IPS DF 4.7 (cell line): ENCODE measurements at regions not wholly inside any gene's neighbourhood (a gene's known extent, or its start where the extent isn't known, plus 50 kb on each side); places are given as distances from the start of the nearest gene placed in this dataset.
A peak's percentile ranks its signal among the peaks of the same experiment; 100 is the strongest.

Experiments
- DNase-seq: peaks from one replicate; pipeline ENCODE4 v3.0.0-alpha.2; 2013; ENCODE audit warnings: low spot score; ENCODE audit errors: extremely low read depth

DNA sequence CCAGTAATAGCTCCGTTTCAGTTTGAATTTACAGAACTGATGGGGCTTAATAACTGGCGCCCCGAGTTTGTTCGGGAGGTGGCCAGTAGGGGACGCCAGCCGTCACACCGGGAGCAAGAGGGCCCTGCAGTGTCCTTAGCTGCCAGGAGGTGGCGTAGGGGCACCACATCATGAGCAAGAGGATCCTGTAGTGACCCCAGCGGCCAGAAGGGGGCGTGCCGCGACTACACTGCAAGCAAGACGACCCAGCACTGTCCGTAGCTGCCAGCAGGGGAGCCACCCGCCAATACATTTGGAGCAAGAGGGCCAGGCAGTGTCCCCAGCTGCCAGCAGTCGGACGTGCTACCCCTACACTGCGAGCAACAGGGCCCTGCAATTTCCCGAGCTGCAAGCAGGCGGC is 663.7 kb upstream of the B3GAT1 start:
- peak; percentile 44 for DNase-seq

DNA sequence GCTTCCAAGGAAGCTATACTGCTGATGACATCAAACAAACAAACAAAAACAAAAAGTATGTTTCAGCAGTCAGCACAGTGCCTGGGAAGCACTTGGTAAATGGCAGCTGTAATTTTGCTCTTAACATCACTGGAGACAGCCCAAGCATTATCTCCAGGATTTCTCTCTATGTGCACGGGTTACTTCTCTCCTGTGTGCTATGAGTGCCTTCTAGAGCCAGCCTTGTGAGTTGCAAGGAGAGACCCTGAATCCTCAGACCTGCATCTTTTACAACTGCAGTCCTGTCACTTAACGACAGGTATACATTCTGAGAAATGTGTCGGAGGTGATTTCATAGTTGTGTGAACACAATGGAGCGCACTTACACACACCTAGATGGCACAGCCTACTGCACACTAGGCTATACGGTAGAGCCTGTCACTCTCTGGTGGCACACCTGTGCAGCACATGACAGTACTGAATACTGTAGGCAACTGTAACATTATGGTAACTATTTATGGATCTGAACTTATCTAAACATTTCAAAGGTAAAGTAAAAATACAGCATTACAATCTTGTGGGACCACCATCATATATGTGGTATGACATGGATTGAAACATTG is 662.5 kb upstream of the B3GAT1 start:
- DNase-seq, result no peak

DNA sequence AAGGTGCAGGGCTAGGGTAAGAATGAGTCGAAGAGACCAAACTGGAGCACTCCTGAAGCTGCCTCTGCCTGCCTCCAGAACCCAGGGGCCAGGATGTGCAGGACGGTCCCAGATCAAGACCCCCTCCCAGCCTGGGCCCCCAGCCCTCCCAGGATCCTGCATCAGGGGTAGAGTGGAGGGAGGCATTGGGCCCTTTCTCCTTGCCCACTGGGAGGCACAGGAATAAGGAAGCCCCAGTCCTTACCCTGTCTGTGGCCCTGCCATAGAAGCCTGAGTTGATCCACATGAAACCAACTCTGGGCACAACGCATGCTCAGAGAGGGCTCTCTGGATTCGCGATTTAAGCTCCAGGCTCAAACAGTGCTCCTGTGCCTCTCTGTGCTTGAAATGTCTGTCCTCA is 661.8 kb upstream of the B3GAT1 start:
- DNase-seq, result no peak

DNA sequence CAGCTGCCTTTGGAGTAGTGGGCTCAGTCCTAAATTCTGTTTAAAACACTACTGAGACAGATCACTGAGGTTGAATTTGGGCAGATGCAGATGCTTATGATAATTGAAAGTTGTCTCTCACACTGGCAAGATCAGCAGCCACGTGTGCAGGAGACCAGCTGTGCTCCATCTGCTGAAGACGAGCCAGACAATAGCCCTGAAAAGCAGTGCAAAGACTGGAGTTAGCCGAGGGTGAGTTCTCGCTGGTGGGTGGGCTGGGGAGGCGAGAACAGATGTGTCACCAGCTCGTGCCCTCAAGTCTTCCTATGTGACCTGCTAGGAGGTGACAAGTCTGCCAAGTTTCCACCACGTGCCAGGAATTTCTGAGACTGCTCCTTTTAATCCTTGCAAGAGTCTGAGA is 661.3 kb upstream of the B3GAT1 start:
- DNase-seq, result no peak

DNA sequence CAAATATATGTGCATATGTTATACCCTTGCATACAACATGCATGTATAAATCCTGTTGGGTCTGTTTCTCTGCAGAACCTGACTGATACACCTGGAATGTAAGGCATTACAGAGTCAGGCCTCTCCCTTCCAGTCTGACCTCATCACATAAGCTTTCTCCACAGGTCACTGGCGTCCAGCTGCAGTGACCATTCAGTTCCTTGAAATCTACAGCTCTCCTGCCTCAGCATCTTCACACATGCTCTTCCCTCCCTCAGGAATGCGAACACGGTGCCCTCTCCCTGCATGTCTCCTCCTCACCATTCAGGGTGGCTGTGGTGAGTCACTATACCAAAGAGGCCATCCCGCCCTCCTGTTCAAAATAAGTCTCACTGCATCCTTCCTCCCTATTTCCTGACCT is 657.8 kb upstream of the B3GAT1 start:
- no peak for DNase-seq

DNA sequence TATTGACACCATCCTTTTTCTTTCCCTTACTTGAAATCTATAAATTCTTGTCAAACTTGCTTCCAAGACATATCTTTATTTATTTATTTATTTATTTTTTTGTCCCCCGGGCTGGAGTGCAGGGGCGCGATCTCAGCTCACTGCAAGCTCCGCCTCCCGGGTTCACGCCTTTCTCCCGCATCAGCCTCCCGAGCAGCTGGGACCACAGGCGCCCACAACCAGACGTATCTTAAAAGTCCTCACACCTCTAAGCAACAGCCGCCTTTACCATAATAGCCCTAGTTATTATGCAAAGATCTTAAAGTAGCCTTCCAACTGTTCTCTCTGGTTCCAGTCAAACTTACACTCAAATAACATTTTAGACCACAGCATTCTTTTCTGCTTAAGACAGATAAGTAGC is 657.0 kb upstream of the B3GAT1 start:
- DNase-seq, result no peak

DNA sequence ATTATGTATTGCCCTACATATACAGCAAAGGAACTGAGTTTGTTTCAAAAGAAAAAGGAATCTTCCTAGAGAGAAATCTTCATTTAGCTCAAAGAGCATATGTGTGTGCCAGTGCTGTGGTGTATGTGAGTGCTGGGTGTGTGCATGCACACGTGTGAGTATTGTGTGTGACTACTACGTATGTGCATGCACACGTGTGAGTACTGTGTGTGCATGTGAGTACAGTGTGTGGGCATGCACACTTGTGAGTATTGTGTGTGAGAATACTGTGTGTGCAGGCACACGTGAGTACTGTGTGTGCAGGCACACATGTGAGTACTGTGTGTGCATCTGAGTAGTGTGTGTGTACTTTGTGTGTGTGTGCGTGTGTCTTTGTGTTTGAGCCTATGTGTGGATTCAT is 651.0 kb upstream of the B3GAT1 start:
- DNase-seq, result no peak

DNA sequence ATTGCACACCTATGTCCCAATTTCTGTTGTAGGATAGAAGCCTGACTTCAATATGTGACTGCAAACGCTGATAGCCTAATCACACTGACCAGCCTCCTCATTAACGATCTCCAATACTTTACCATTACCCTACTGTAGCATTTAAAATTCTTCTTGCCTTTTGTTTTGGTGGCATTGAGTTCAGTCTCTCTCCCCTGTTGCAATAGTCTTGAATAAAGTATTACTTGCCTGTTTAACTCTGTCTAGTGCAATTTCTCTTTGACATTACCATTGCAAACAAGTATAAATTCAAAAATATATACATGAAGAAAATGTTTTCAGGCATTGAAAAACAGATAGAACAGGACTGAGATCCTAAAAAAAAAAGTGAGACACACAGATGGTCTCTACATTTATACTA is 649.1 kb upstream of the B3GAT1 start:
- no peak for DNase-seq

DNA sequence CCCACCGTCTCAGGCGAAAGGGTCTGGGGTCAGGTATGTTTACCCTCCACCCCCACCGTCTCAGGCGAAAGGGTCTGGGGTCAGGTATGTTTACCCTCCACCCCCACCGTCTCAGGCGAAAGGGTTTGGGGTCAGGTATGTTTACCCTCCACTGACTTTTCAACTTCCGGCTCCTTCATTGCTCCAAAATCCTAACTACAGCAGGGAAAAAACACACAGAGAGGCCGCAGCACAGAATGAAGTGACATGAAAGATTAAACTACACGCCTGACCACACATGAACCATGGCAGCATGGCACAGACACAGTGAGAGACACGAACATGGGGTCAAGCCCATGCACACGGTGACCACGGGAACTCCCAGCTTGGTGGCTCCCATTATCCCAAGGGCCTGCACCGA is 634.9 kb upstream of the B3GAT1 start:
- DNase-seq, result no peak

DNA sequence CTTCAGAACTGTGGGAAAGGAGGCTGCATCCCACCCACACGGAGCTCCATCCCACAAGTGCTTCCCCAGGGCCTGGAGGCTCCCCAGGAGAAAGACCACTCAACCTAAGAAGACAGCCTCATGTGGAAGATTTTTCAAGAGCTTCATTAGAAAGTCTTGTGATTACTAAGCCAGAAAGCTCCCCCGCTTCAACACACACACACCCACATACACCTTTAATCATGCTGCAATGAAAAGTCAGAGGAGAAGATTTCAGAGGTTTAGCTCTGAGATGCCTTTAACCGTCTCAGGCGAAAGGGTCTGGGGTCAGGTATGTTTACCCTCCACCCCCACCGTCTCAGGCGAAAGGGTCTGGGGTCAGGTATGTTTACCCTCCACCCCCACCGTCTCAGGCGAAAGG is 634.5 kb upstream of the B3GAT1 start:
- no peak for DNase-seq

DNA sequence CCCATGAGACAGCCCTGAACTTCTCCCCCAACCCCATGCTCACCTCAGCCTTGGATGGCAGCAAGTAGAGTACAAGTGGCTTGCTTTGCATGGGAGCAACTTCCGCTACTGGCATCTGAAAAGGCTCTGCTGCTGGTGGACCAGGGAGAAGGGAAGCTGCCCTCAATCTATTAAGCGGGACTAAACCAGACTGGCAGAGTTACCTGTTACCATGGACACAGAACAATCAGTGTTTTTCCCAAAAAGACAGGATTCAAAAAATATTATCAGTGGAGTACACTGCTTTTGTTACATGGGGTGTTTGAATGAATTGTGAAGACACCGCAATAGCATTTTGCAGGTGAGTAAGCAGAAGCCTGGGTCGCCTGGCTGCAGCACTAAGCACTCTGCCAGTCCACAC is 631.4 kb upstream of the B3GAT1 start:
- DNase-seq, result no peak

DNA sequence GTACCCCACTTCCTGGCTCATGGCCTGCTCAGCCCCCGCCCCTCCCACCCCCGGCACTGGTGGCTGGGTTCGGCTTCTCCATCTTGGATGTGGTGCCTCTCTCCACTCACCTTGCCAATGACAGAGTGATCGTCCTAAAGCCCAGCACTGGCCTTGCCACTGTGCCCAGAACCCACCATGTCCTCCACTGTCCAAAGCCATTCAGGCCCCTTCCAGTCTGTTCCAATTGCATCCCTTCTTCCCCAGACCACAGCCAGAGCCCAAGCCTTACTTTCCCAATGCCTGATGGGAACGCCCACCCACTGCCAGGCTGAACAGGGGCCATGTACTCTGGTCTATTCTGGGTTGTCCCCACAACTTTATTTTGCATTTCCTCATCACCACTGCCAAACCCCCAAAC is 625.8 kb upstream of the B3GAT1 start:
- no peak for DNase-seq

DNA sequence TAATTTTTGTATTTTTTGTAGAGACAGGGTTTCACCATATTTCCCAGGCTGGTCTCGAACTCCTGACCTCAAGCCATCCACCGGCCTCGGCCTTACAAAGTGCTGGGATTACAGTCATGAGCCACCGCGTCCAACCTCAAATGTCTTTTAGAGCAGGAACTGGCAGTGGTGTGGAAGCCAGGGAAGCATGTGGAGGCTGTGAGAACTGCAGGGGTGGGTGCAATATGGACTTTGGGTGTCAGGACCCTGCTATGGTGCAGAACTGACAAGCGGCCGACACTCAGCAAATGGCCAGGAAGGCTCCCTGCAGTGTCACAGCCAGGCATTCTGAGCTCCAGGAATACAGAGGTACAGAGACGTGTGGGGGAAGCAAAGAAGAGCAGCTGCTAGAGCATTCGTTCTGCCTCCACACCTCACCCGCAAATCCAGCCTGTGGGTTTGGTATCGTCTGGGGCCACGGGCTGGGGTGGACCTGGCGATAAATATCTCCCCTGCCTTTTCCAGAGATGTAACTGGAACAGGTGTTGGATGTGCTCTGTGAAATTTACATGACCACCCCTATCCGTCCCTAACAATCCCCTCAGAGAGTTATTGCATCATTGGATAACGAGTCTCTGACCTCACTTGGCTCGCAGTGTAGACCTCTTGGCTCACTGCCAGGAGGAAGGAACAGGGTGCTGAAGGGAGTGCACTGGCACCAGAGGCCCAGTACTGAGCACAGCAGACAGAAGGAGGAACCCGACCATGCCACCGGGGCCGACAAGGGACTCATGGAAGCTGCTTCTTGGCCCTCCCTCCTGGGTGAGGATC is 624.7 kb upstream of the B3GAT1 start:
- DNase-seq, result no peak

DNA sequence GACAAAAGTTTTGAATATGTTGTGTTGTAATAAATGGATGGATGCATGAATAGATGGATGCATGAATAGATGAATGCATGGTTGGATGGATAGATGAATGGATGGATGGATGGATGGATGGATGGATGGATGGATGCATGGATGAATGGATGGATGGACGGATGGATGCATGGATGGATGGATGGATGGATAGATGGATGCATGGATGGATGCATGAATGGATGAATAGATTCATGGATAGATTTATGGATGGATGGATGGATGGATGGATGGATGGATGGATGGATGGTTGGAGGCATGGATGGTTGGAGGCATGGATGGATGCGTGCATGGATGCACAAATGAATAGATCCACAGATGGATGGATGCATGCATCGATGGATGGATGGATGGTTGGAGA is 623.2 kb upstream of the B3GAT1 start:
- DNase-seq, result no peak

DNA sequence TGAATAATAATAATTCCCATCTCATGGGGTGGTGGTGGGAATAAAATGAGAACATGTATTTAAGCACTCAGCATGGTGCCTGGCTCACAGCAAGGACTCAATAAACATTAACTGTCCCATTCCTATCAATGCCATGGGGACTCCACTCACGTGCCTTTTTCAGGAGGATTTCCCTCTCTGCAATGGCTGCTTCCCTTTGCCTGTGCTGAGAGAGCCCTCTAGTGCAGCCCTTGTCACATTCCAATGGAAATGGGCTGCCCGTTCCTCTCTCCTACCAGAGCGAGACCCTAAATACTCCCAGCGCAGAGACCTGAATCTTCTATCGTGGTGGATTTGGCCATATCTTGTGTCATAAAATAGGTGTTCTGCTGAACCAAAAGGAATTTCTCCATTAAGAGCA is 621.5 kb upstream of the B3GAT1 start:
- peak; percentile 66 for DNase-seq

DNA sequence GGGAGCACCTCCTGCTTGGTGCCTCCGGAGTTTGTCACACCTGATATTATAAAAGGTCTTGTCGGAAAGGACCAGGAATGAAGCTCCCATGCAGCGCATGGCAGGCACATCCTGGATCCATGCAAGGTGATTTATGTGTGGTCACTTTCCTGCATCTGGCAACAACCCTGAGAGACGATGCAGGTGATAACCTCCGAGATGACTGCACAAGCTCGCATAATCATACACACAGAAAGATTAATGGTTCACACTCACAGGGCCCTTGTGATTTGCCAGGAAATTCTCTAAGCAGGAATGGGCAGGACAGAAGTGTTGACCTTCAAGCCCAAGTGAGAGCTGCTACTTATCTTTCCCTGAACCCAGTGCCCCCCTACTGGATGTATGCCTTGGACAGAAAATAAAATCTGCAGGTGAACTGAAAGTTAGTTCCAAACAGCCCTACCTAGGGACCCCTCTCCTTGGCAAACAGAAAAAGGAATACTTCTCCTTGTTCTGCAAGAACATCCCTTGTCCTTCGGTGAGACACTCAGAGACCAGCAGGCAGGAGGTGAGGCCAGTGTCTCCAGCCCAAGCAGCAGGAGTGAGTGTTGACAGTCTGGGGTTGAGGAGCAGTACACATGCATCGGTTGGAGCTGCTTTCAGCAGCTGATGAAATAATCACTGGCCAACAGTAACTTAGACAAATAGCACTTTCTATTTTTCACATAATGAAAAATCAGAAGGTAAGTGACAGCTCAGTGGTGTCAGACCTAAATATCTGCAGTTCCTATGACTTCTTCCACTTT is 619.4 kb upstream of the B3GAT1 start:
- DNase-seq, result no peak

DNA sequence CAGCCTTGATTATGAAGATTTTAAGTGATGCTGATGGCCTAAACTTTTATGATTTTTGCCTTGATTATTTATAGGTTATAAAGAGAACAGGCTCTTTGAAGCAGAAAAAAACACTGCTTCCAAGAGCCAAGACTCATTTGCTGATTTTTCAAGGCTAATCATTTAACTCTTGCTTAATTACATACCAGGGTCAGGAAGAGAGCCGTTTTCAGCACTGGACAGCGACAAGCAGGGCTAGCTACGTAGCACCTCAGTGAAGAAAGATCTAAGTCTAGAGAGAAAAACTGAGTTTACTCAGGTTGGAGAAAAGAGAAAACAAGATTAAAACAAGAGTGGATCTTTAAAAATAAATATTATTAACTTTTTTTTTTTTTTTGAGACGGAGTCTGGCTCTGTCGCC is 615.4 kb upstream of the B3GAT1 start:
- DNase-seq, result peak; percentile 28

DNA sequence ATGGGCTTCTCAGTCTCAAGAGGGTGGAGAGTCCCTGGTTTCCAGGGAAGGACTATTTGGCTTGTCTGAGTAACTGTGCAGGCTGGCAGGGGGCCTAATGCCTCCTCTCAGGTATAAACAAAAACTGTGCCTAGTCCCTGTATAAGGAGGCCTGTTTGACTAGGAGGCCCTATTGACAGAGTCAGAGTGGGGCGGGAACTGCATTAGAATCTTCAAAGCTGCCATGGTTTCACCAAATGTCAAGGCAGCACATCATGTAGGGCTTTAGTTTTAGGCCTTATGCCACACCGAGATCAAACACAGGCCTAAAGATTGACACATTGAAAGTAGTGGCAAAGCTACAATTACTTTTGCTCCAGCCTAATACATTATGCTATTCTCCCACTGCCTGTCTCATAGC is 611.5 kb upstream of the B3GAT1 start:
- no peak for DNase-seq

DNA sequence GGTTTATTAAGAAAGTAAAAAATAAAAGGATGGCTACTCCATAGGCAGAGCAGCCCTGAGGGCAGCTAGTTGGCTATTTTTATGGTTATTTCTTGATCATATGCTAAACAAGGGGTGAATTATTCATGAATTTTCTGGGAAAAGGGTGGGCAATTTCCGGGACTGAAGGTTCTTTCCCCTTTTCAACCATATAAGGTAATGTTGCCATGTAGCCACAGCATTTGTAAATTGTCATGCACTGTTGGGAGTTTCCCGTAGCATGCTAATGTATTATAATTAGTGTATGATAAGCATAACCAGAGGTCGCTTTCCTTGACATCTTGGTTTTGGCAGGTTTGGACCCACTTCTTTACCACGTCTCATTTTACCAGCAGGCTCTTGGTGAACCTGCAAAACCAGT is 610.4 kb upstream of the B3GAT1 start:
- no peak for DNase-seq

DNA sequence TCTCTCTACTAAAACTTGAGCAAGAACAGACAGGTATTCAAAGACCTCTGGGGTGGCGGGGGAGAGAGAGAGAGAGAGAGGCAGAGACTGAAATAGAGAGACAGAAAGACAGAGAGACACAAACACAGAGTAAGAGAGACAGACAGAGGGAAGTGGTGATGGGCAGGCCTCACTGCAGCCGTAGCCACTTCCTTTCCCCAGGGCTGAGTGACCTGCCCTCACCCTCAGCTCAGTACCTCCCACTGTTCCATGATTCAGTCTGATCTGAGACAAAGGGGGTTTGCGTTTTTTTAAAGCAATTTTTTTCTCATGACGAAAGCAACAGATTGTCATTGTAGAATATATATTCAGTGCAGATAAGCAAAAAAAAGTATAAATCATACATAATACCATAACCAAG is 607.9 kb upstream of the B3GAT1 start:
- no peak for DNase-seq

DNA sequence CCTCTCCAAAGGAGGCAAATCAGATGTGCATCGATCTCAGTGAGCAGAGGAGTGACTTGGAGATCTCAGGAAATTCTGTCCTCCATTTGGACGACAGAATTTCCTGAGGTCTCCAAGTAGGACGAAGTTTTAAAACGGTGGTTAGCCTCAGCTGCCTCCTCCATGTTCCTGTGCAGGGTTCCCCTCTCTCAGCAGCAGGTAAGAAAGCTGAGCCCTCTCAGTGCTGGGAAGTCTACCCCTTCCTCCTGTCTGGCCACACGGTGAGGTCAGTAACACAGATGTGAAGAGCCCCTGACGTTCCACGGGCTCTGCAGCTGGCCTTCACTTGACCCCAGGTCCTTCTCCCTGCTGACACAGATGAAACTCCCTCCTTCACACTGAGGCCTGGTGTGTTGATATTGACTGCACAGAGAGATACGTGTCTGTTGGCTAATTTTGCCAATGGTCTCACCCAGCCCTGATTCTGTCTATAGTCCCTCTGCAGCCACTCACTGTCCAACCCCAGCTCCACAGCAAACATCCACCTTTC is 607.4 kb upstream of the B3GAT1 start:
- DNase-seq, result no peak

DNA sequence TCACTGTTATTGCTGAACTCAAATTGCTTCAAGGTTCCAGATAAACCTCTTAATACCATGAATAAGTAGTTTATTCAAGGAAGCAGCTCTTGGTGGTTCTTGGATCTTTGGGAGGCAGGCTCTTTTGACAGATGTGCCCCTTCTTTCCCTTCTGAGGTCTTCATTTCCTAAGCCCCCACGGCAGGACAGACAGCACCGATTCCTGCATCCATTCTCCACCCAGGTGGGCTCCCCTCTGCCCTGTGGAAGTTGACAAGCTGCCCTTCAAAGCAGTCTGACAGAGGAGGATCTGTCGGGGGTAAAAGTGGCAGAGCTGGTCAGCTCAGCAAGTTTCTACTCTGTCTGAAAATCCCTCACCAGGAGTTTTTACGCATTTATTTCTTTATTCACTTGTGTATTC is 605.3 kb upstream of the B3GAT1 start:
- DNase-seq, result no peak
